GM11168 (cell line): ENCODE measurements at regions not wholly inside any gene's neighbourhood (a gene's known extent, or its start where the extent isn't known, plus 50 kb on each side); places are given as distances from the start of the nearest gene placed in this dataset.

Experiments used
- in situ Hi-C: fragments of 300-500 bp; cut with MboI; formaldehyde crosslinking; loops from one replicate; pipeline ENCODE4 v1.12.0; 2022; ENCODE audit warnings: low sequenced_read_pairs; ENCODE audit not compliant: unreplicated experiment

GRCh38 chr3:150223558-150223957 lies 184.5 kb upstream of the TSC22D2 start:
- in situ Hi-C loops, result no loop called here

- in situ Hi-C loops, result no loop called here
Observed at GRCh38 chr3:150222691-150223489, 185.2 kb upstream of the TSC22D2 start.

- in situ Hi-C loops, result no loop called here
Observed at GRCh38 chr3:150221904-150222523, 186.1 kb upstream of the TSC22D2 start.

GRCh38 chr3:150220799-150221198 lies 187.3 kb upstream of the TSC22D2 start:
- in situ Hi-C loops, result no loop called here

GRCh38 chr3:150220041-150220440 lies 188.1 kb upstream of the TSC22D2 start:
- in situ Hi-C loops, result no loop called here

GRCh38 chr3:150218841-150219240 lies 189.3 kb upstream of the TSC22D2 start:
- in situ Hi-C loops, result no loop called here

GRCh38 chr3:150218236-150218635 lies 189.9 kb upstream of the TSC22D2 start:
- in situ Hi-C loops, result no loop called here

- in situ Hi-C loops, result no loop called here
Observed at GRCh38 chr3:150217691-150218090, 190.4 kb upstream of the TSC22D2 start.

GRCh38 chr3:150216866-150217600 lies 191.1 kb upstream of the TSC22D2 start:
- in situ Hi-C loops, result no loop called here

GRCh38 chr3:150216041-150216811 lies 191.9 kb upstream of the TSC22D2 start:
- in situ Hi-C loops, result no loop called here

- in situ Hi-C loops, result no loop called here
Observed at GRCh38 chr3:150215616-150216015, 192.5 kb upstream of the TSC22D2 start.

- in situ Hi-C loops, result no loop called here
Observed at GRCh38 chr3:150213577-150213976, 194.5 kb upstream of the TSC22D2 start.

GRCh38 chr3:150210461-150211110 lies 197.5 kb upstream of the TSC22D2 start:
- in situ Hi-C loops, result no loop called here

GRCh38 chr3:150203273-150203672 lies 204.8 kb upstream of the TSC22D2 start:
- in situ Hi-C loops, result no loop called here

- in situ Hi-C loops, result no loop called here
Observed at GRCh38 chr3:150202711-150203110, 205.4 kb upstream of the TSC22D2 start.

GRCh38 chr3:150194957-150195356 lies 213.1 kb upstream of the TSC22D2 start:
- in situ Hi-C loops, result no loop called here

- in situ Hi-C loops, result no loop called here
Observed at GRCh38 chr3:150194513-150194912, 213.6 kb upstream of the TSC22D2 start.

- in situ Hi-C loops, result loop anchor here (5.0 kb wide), 1 partner anchor 247 kb away; no protein-coding TSS in a partner anchor
Observed at GRCh38 chr3:150184426-150185071, 213.9 kb upstream of the PFN2 start.

- in situ Hi-C loops, result no loop called here
Observed at GRCh38 chr3:150183678-150184425, 213.2 kb upstream of the PFN2 start.
